GM18511 (cell line): ENCODE measurements at regions not wholly inside any gene's neighbourhood (a gene's known extent, or its start where the extent isn't known, plus 50 kb on each side); places are given as distances from the start of the nearest gene placed in this dataset.
"Not testable (repeated sequence)": the region's sequence is repeated elsewhere in the genome, so short reads cannot be mapped to it uniquely, and the experiment has no call there.

Experiments used
- ATAC-seq: cut with Tn5 transposase; IDR thresholded peaks from one replicate; pipeline ENCODE4 v1.9.1; 2021; ENCODE audit warnings: mild to moderate bottlenecking, moderate library complexity; ENCODE audit not compliant: unreplicated experiment

DNA sequence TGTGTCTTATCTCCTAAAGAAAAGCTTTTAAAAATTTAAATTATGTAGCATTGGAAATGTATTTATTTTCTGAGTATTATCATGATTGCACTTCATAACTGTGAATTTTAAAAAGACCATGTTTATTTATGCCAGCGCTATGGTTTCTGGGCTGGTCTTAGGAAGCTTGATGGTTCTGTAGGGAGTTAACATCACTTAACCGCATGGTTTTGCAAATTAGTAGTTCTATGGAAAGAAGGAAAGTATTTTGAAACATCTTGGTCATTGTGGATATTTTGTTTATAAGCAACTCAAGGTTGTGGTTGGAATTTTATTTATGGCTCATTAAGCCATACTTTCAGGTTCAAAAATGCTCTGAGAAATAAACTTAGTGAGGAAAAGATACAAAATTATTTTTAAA is 549.4 kb downstream of the STK39 start:
- no peak for ATAC-seq

DNA sequence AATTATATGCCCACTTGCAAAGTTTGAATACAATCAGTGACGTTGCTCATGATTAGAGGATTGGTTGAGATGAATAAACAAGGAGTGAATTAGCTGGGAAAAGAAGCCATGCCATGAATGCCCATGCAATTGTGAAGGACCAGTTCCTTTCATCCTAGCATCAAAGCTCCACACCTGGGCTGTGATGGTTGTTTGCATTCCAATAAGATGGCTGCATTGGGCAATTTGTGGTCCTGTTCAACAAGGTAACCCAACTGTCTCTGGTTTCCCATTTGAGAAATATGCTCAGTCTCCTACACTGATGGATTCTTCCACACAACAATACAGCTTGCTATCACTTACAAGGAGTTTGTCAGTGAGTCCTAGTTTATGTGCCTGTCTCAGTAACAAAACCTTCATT is 550.2 kb downstream of the STK39 start:
- no peak for ATAC-seq

DNA sequence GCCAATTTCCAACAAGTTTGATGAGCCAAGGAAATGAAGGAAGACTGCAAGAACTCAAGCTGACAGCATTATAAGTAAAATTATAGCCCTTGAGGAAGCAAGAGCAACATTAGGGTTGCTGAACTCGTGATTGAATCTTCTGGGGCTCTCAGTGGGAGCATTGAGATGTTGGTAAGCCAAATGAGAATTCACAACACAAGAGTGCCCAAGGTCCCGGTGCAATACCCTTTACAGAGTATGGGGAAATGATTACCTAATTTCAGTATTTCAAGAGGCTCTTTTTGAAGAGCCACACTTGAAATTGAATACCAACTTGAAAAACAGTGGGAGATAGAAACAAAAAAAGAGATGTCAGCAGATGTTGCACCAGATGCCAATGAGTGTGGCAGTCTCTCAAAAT is 554.5 kb downstream of the STK39 start:
- no peak for ATAC-seq

DNA sequence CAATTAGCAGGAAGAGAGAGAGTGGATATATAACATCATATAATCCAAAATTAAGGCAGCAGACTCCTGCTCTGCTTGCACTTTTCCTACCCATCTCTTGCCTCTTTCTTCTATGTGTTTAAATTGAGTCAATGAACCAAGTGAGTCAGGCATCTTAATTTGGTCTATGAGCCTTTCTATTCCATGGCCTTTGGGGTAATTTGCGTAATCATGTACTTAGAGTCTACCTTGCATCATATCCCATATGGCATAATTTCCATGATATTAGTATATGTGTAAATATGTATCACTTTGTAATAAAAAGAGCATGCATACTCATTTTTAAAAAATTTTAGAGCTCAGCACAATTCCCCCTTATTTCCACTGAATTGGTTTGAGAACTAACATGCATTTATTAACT is 555.2 kb downstream of the STK39 start:
- no peak for ATAC-seq

DNA sequence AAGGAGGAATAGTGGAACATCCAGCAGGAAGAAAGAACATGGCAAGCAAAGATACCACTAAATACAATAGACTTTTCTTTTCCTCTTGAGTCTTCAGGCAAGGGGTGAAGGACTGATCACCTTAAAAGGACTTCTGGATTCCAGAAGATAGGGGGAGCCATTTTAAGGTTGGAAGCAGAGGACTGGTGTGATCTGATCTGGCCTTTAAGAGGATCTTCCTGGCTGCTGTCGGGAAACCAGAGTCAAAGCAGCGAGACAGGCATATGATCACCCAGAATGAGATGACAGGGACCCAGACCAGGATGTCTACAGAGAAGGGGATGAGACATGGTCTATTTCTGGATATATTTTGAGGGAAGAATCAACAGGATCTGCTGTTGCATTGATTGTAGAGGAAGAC is 558.0 kb downstream of the STK39 start:
- ATAC-seq: no peak

DNA sequence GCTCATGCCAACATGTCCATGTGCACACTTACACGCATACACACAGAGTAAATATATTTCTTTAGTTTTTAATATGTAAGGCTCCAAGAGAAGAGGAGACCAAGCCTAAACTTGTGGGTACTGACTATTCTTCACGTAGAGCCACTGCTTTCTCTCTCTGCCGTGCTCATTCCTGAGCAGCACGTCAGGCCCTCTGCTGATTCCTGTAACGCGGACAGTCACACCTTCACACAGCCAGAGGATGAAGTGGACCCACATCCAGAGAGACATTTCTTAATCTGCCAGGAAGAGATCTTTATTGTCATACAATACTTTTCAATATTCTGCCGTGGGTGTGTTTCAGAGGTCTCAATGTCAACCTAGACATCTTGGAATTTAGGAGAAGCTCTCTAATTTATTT is 560.7 kb downstream of the STK39 start:
- ATAC-seq: no peak

DNA sequence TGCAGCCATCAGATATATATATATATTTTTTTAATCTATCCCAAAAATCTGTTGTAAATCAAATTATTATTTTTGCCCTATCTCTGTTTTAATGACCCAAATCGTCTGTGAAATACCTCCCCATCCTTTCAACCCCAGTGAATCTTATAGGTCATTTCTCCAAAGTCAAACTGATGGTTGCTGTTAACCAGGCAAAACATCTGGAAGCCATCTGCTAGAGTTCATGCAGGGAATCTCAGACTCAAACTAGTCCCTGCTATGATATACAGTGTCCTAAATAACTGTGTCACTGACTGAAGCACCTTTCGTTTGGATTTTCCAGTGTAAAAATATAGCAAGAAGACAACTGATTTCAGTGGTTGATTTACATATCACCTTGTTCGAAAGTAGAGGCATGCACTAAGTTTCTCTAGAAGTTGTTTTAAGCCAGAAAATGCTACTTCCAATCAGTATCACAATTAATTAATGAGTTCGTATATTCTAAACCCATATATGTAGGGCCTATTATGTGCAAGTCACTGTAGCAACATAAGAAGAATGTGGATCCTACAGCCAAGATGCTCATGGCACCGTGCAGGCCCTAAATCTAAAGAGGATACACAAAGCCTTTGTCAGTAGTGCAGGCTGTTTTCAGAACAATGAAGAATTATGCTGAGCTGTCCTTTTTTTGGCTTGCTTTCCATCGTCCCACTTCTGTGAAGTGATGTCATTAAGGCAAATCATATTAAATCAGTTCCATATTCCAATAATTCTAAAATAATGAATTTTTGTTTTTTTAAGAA is 566.0 kb downstream of the STK39 start:
- ATAC-seq: no peak

DNA sequence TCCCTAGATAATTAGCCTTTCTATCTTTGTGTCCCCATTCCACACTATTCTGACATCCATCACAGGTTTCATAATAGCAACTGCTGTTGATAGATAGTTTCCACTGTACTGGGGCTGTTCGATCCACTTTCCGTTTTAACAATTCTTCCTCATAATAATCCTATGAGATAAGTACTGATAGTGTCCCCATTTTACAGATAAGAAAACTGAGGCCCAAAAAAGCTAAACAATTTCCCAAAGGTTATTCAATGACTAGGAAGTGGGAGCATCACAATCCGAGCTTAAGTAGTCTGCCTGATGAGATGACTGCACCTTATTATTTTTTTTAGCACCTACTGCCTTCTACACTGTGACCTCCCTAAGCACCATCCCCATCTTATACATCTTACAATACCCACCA is 569.2 kb downstream of the STK39 start:
- no peak for ATAC-seq

DNA sequence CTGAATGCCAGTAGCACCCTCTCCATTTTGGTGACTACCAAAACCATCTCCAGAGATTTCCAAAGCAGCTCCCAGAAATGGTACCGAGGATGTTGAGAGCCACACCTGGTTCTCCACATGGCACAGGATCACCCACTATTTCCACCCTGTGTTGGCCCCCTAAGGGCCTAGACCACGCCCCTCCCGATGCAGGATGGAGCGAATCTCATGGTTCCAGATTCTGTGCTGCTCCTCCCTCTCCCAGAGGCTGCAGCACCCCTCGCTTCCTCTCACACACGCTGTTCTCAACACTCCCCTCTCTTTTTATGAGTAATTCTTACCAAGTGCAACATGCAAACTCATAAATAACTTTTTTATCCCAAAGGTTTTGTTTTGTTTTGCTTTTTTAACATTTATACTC is 571.5 kb downstream of the STK39 start:
- ATAC-seq: no peak

DNA sequence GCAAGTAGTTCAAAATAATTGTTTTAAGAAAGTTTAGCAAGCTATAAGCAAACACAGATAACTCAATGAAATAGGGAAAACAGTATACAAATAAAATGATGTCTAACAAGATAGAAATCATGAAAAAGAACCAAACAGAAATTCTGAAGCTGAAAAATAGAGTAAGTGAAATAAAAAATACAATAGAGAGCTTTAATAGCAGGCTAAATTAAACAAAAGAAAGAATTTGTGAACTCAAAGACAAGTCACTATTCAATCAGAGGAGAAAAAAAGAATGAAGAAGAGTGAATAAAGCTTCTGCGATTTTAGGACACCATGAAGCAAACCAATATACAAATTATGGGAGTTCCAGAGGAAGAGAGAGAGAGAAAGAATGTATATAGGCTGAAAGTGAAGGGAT is 576.8 kb downstream of the STK39 start:
- no peak for ATAC-seq

DNA sequence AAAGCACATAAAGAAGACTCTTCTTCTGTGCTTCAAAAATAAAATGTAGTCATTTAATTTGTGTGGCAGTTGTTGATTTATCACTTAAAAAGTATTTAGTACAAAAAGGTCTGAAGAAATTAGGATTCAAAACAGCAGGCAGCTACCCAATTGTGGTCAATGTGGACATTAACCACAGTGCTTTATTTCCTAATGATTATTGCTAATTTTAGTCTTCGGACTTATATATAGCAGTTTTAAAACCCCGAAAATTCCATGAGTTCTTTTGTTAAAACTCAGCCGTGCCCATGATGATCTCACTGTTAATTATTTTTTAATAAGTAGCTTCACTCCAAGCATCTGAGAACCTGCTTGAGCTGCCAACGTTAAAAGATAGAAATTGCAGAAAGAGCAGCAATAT is 594.3 kb downstream of the STK39 start:
- ATAC-seq: no peak

DNA sequence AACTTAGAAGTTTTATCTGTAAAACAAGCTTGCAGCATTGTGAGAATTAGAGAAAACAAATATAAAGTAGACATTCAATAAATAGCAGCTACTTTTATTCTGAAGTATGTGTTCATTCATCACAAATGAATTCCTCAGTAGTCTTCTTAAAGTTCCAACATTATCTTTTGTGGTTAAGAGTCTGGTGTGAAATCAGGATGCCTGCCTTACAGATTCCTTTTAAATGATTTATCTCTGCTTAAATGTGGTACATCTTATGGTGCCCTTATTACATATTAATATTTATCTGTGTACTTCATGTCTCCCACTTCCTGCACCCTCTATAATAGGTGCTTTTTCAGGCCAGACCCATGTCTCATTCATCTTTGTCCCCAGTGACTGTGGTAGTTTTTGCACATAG is 595.0 kb downstream of the STK39 start:
- no peak for ATAC-seq

DNA sequence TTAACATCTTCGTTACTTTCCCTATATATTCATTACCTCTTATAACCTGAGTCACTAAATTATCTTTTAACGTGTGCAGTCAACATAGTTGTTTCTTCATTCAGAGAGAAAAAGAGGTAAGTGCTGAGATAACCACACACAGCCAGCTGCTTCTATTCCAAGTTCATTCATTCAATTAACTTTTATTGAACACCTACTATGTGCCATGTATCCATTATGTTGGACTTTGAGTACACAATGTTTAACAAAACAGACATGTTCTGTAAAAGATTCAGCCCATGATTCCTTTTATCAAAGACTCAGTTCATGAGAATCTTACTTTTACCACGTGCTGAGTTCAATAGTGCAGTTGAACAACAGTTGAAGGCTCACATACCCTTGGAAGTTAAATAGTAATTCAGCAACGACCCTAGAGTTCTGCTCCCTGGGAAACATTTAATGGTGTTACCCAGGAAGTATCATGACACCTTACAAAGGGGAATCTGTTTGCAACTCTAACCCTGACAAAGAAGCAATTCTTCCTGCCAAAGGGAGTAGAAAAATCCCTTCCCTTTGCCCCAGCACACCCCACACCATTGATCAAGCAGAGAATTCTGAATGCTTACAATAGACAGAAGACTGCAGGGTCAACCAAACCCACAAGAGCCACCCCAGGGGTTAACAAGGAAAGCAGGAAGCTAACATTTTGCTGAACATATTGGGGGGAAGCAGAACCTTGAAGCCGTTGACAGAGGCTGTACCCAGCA is 595.8 kb downstream of the STK39 start:
- no peak for ATAC-seq

DNA sequence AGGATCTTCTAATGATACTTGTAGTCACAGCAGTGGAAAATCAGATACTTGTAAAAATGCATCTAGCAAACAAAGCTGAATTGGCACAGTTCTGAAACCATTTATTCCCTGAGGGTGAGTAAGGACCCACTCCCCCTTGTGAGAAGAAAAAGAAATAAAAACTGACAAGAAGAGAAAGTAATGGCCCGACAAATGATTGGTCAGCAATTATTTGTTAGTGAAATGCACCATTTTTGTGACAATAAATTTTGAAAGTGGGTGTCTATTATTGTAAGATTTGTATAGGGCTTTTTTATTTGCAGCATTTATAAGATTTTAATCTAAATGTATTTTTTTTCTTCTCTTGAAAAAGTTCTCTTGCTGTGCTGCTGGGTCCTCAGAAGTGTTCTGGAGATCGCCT is 600.8 kb downstream of the STK39 start:
- no peak for ATAC-seq

DNA sequence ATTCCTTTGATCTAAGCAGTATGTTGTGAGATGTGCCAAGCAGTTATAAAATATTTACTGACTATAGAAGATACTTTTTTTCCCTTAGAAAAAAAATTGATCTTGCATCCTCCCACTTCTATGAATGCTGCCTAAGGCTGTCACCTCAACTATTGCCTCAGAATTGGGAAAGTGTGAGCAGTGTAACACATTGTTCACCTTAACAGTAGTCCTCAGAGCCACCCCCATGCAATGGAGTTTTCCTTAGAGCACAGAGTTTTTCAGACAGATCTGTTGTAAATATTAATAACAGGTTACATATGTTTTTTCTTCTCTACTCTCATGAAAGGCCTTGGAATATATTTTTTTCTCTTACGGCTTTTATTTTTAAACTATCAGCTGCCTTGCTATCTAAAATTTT is 607.3 kb downstream of the STK39 start:
- no peak for ATAC-seq

DNA sequence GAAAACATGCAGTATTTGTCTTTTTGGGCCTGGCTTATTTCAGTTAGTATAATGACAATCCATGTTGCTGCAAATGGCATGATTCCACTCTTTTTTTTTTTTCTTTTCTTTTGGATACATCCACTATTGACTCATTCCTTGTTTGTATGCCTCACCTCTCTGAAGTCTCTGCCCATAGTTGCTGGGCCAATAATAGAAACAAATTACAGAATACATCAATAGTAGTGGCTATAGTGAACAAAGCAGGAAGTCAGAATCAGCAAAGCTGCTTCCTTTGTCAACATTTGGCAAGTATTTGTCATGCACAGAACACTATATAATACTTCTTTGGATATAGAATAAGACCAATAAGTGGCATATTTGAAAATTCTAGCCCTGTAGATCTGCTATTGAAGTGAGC is 609.7 kb downstream of the STK39 start:
- ATAC-seq: no peak

DNA sequence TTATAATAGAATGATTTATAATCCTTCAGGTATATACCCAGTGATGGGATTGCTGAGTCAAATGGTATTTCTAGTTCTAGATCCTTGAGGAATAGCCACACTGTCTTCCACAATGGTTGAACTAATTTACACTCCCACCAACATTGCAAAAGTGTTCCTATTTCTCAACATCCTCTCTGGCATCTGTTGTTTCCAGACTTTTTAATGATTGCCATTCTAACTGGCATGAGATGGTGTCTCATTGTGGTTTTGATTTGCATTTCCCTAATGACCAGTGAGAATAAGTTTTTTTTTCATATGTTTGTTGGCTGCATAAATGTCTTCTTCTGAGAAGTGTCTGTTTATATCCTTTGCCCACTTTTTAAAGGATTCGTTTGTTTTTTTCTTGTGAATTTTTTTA is 615.1 kb downstream of the STK39 start:
- not testable (repeated sequence) for ATAC-seq

DNA sequence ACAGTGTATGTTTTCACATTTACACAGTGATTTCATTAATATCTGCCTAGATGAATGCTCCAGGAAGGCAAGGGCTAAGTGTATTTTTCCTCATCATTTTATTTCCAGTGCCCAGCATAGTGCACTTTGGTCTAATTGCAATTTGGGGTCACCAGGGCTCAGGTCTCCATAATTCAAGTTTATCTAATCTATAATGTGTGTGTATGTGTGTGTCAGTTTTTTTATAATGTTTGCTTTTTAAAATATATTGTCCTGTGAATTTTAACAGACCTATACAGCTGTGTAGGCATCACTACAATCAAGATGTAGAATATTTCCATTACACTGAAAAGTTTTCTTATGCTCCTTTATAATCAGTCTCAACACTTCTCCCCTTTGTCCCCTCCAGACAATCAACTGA is 620.4 kb downstream of the STK39 start:
- no peak for ATAC-seq

DNA sequence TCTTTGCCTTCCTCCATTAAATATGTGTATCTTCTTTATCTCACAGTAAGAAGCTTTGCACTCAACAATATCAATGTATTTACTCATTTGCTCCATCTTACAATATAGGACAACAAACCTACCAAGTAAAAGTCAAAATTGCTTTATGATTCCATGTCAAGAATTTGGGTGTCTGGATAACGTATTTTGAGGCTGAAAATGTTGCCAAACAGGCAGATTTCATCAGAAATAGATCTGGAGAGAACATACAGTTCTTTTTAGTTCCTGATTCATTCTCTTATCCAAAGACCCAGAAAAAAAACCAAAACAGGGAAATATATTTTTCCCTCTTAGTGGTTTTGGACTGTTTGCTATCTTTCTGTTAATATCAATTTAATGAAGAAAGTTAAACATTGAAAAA is 621.1 kb downstream of the STK39 start:
- ATAC-seq: no peak

DNA sequence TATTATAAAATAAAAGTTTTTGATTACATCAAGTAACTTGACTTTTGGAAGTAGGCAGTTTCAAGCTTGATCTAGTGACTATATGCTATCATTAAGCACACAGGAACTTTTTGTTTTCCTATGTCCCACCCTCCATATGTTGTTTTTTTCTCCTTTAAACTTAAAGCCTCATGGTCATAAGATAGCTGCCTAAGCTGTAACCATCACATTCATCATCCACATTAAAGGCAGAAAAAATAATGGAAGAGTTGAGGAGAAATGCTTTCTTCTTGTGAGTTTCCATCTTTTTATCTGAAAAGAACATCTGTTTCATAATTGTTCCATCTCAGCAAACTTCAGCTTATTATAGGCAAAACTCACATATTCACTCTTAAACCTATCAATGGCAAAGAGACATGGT is 630.4 kb downstream of the STK39 start:
- no peak for ATAC-seq

DNA sequence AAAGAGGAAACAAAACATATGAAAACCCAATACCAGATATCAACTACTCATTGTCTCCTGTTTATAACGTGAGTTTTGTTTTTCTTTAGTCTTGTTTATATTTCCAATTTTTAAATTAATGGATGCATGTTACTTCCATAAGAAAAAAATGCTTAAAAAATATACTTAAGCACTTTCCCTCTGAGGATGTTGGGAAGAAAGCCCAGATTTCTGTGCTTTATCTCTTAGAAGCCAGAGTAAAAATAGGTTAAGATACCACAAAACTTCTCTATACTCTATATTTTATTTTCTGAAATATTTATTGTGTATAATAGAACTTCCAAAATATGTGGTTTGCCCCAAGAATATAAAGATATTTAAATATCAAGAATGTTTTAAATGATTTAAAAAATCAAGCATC is 633.9 kb downstream of the STK39 start:
- no peak for ATAC-seq

DNA sequence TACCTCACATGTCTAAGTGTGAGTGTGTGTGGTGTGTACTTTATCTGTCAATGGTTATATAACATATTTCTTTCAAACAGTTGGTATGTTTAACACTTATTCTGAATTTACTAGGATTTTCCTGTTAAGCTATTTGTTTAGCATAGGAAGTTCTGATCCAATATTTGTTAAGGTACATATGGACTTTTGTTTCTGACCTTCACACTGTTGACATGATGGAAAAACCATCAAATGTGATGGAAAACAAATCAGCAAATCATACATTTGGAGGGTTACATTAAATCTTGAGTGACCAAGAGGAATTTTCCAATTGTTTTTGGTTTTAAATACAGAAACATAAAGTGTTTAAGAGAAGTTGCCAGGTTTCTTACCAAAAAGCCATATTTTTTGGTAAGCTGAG is 638.9 kb downstream of the STK39 start:
- no peak for ATAC-seq

DNA sequence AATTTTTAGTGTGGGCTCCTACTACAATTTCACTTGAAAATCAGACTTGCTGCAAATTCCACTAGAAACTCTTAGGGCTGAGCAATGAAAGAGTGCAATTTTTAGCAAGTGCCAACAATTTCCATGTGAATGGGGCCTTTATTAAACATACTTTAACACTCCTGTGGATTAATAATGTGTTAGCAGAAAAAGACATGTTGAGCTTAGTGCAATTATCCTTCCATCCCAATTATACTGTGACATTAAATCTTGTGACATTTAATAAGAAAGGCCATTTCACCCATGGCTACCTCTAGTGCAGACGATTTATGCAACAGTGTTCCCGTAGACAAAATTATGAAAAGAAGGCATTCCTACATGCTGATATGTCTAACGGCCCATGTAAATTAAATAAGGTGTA is 639.7 kb downstream of the STK39 start:
- ATAC-seq: no peak
